DND-41 (cell line): ENCODE measurements at regions not wholly inside any gene's neighbourhood (a gene's known extent, or its start where the extent isn't known, plus 50 kb on each side); places are given as distances from the start of the nearest gene placed in this dataset.
"Not testable (repeated sequence)": the region's sequence is repeated elsewhere in the genome, so short reads cannot be mapped to it uniquely, and the experiment has no call there.

Source experiments
- ATAC-seq: fragments of 200-7000 bp; cut with Tn5 transposase; 3 replicates; pipeline ENCODE4 v1.9.1; 2021; ENCODE audit warnings: low read depth; ENCODE audit not compliant: insufficient read depth
- DNase-seq: peaks from one replicate; pipeline ENCODE4 v3.0.0-alpha.2; 2020
- H2AFZ ChIP-seq: 2 replicates; pipeline ENCODE4 v1.6.0; 2012; ENCODE audit warnings: low read depth, low read length
- H3K27ac ChIP-seq: 2 replicates; pipeline ENCODE4 v1.5.1; 2012; ENCODE audit warnings: low read length, inconsistent platforms
- H3K27me3 ChIP-seq: fragments of 200-600 bp; sonication (generic); 2 replicates; pipeline ENCODE4 v1.6.0; 2012; ENCODE audit warnings: low read length, mild to moderate bottlenecking, inconsistent platforms; ENCODE audit not compliant: insufficient read depth, poor library complexity
- H3K36me3 ChIP-seq: 2 replicates; pipeline ENCODE4 v1.5.1; 2012; ENCODE audit warnings: low read length, inconsistent platforms; ENCODE audit not compliant: insufficient read depth
- H3K4me1 ChIP-seq: 2 replicates; pipeline ENCODE4 v1.5.1; 2012; ENCODE audit warnings: mild to moderate bottlenecking, low read length; ENCODE audit not compliant: insufficient read depth
- H3K4me2 ChIP-seq: 2 replicates; pipeline ENCODE4 v1.6.0; 2012; ENCODE audit warnings: mild to moderate bottlenecking, moderate library complexity, low read length, inconsistent platforms; ENCODE audit not compliant: insufficient read depth
- H3K4me3 ChIP-seq, 2 experiments: fragments of 200-600 bp in 1 of 2; shearing (Covaris generic) in 1 of 2; 2 replicates each; pipeline ENCODE4 v1.5.1; 2012 to 2016; ENCODE audit warnings: inconsistent platforms in 2 of 2, low read length in 2 of 2, mild to moderate bottlenecking in 2 of 2, low read depth in 1 of 2, moderate library complexity in 1 of 2
- H3K79me2 ChIP-seq: 2 replicates; pipeline ENCODE4 v1.6.0; 2012; ENCODE audit warnings: low read length, inconsistent platforms; ENCODE audit not compliant: insufficient read depth
- H3K9ac ChIP-seq: 2 replicates; pipeline ENCODE4 v1.6.0; 2012; ENCODE audit warnings: low read depth, mild to moderate bottlenecking, inconsistent platforms, low read length, moderate library complexity
- H3K9me3 ChIP-seq: 2 replicates; pipeline ENCODE4 v1.5.1; 2012; ENCODE audit warnings: low read length, moderate library complexity, mild to moderate bottlenecking, inconsistent platforms; ENCODE audit not compliant: insufficient read depth, severe bottlenecking
- H4K20me1 ChIP-seq: 2 replicates; pipeline ENCODE4 v1.6.0; 2012; ENCODE audit warnings: low read length; ENCODE audit not compliant: insufficient read depth
- EZH2 ChIP-seq: IDR thresholded peaks from 3 replicates; pipeline ENCODE4 v1.6.1; 2012; ENCODE audit warnings: borderline replicate concordance, low read depth, mild to moderate bottlenecking, moderate library complexity, low read length, inconsistent platforms; ENCODE audit not compliant: severe bottlenecking
- TF ChIP-seq, protein P1 (sequence below): IDR thresholded peaks from 2 replicates; pipeline ENCODE4 v1.5.1; 2012; ENCODE audit warnings: borderline replicate concordance, low read length, moderate library complexity, mild to moderate bottlenecking; ENCODE audit not compliant: poor library complexity, severe bottlenecking; ENCODE audit errors: extremely low read depth

GRCh38 chr2:144730711-144731110 lies 210.8 kb upstream of the ZEB2 start:
- H3K9ac ChIP-seq: no peak overlapping the region
- DNase-seq: no peak
- no peaks in the 10 kb centered on the region for H4K20me1 ChIP-seq
- H3K4me2 ChIP-seq: no peak overlapping the region
- peaks cover 12% of the 10 kb centered on the region for H3K4me1 ChIP-seq
- no peaks in the 10 kb centered on the region for H3K79me2 ChIP-seq
- no peak for ATAC-seq
- H3K27me3 ChIP-seq: no peaks in the 10 kb centered on the region
- H3K36me3 ChIP-seq: no peaks in the 10 kb centered on the region
- no peak overlapping the region for H3K27ac ChIP-seq
- TF ChIP-seq, protein P1, sequence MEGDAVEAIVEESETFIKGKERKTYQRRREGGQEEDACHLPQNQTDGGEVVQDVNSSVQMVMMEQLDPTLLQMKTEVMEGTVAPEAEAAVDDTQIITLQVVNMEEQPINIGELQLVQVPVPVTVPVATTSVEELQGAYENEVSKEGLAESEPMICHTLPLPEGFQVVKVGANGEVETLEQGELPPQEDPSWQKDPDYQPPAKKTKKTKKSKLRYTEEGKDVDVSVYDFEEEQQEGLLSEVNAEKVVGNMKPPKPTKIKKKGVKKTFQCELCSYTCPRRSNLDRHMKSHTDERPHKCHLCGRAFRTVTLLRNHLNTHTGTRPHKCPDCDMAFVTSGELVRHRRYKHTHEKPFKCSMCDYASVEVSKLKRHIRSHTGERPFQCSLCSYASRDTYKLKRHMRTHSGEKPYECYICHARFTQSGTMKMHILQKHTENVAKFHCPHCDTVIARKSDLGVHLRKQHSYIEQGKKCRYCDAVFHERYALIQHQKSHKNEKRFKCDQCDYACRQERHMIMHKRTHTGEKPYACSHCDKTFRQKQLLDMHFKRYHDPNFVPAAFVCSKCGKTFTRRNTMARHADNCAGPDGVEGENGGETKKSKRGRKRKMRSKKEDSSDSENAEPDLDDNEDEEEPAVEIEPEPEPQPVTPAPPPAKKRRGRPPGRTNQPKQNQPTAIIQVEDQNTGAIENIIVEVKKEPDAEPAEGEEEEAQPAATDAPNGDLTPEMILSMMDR: no peak
- TF ChIP-seq EZH2: no peak
- H3K4me3 ChIP-seq: no peak overlapping the region
- no peak overlapping the region for H2AFZ ChIP-seq
- peaks cover 8% of the 10 kb centered on the region for H3K9me3 ChIP-seq

DNA sequence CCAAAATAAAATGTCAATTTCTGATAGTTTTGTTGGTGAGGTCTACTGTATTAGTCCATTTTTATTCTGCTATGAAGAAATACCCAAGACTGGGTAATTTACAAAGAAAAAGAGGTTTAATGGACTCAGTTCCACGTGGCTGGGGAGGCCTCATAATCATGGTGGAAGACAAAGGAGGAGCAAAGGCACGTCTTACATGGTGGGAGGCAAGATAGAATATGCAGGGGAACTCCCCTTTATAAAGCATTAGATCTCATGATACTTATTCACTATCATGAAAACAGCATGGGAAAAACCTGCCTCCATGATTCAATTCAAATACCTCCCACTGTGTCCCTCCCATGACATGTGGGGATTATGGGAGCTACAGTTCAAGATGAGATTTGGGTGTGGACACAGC lies 204.5 kb upstream of the ZEB2 start:
- not testable (repeated sequence) for ATAC-seq, H2AFZ ChIP-seq, H3K27ac ChIP-seq, H3K36me3 ChIP-seq, DNase-seq, H4K20me1 ChIP-seq, H3K4me2 ChIP-seq, H3K27me3 ChIP-seq, H3K9ac ChIP-seq, H3K9me3 ChIP-seq, H3K79me2 ChIP-seq, H3K4me3 ChIP-seq
- H3K4me1 ChIP-seq: peaks cover 12% of the 10 kb centered on the region

- no peak for ATAC-seq
These were observed 198.5 kb upstream of the ZEB2 start for GRCh38 chr2:144718376-144718775.

DNA sequence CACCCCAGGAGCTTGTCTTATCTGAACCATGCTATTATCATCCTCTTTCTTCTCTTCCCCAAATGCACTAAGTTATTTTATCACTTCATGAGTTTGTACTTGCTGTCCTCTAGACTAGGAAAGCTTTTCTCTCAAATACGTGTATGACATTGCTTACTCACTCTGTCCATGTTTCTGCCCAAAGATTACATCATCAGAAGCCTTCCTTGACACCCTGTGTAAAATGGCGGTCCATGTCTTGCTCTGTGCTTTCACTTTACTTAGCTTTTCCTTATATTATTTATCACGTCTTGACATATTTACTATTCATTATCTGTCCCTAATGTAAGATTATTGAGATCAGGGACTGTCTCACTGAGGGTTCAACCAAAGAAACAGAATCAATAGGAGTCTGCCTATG lies 196.1 kb upstream of the ZEB2 start:
- no peak overlapping the region for H3K4me2 ChIP-seq
- H3K27ac ChIP-seq: no peak overlapping the region
- no peak overlapping the region for H3K9ac ChIP-seq
- ATAC-seq: no peak
- TF ChIP-seq, protein P1: no peak
- TF ChIP-seq EZH2: no peak
- H4K20me1 ChIP-seq: no peaks in the 10 kb centered on the region
- no peaks in the 10 kb centered on the region for H3K79me2 ChIP-seq
- no peak overlapping the region for H3K4me3 ChIP-seq
- no peaks in the 10 kb centered on the region for H3K4me1 ChIP-seq
- no peaks in the 10 kb centered on the region for H3K36me3 ChIP-seq
- no peaks in the 10 kb centered on the region for H3K27me3 ChIP-seq
- peaks cover 17% of the 10 kb centered on the region for H3K9me3 ChIP-seq
- H2AFZ ChIP-seq: no peak overlapping the region
- no peak for DNase-seq

More at GRCh38 chr2:144718376-144718775, 198.5 kb upstream of the ZEB2 start:
- H3K79me2 ChIP-seq: no peaks in the 10 kb centered on the region
- no peak overlapping the region for H2AFZ ChIP-seq
- no peaks in the 10 kb centered on the region for H4K20me1 ChIP-seq
- H3K4me1 ChIP-seq: no peaks in the 10 kb centered on the region
- TF ChIP-seq EZH2: no peak
- TF ChIP-seq, protein P1: no peak
- no peak overlapping the region for H3K9ac ChIP-seq
- no peaks in the 10 kb centered on the region for H3K27me3 ChIP-seq
- H3K4me2 ChIP-seq: no peak overlapping the region
- DNase-seq: no peak
- peaks cover 17% of the 10 kb centered on the region for H3K9me3 ChIP-seq
- H3K4me3 ChIP-seq: no peak overlapping the region
- H3K36me3 ChIP-seq: no peaks in the 10 kb centered on the region
- H3K27ac ChIP-seq: no peak overlapping the region
